Stimulated activated naive CD4-positive, alpha-beta T cell (primary cell): ENCODE measurements at regions not wholly inside any gene's neighbourhood (a gene's known extent, or its start where the extent isn't known, plus 50 kb on each side); places are given as distances from the start of the nearest gene placed in this dataset.
"Not testable (repeated sequence)": the region's sequence is repeated elsewhere in the genome, so short reads cannot be mapped to it uniquely, and the experiment has no call there.

ENCODE experiments used
- DNase-seq, 6 experiments: peaks; one replicate each; lab custom pipeline; 2025; lab: John Stamatoyannopoulos, UW

GRCh38 chr1:149360351-149360750, 114.5 kb upstream of the NBPF19 start:
- not testable (repeated sequence) for DNase-seq

GRCh38 chr1:149361310-149361709, 113.5 kb upstream of the NBPF19 start:
- DNase-seq = not testable (repeated sequence)

GRCh38 chr1:149364188-149364981, 110.5 kb upstream of the NBPF19 start:
- DNase-seq = not testable (repeated sequence)

- DNase-seq = not testable (repeated sequence)
These were observed 108.4 kb upstream of the NBPF19 start for GRCh38 chr1:149366402-149366801.

GRCh38 chr1:149367472-149368044, 107.3 kb upstream of the NBPF19 start:
- DNase-seq = not testable (repeated sequence)

GRCh38 chr1:149368337-149368736, 106.5 kb upstream of the NBPF19 start:
- not testable (repeated sequence) for DNase-seq

GRCh38 chr1:149369081-149369480, 105.8 kb upstream of the NBPF19 start:
- DNase-seq = not testable (repeated sequence)

- not testable (repeated sequence) for DNase-seq
These were observed 102.9 kb upstream of the NBPF19 start for GRCh38 chr1:149371955-149372354.

- DNase-seq = not testable (repeated sequence)
These were observed 96.4 kb upstream of the NBPF19 start for GRCh38 chr1:149378462-149378861.

GRCh38 chr1:149390173-149390926, 84.5 kb upstream of the NBPF19 start:
- DNase-seq = peak; percentile 35 to 91 (median 76)

- DNase-seq = not testable (repeated sequence)
These were observed 83.9 kb upstream of the NBPF19 start for GRCh38 chr1:149390931-149391330.

GRCh38 chr1:149395802-149396201, 79.0 kb upstream of the NBPF19 start:
- DNase-seq = not testable (repeated sequence)

- DNase-seq = not testable (repeated sequence)
These were observed 76.3 kb upstream of the NBPF19 start for GRCh38 chr1:149398527-149398926.

GRCh38 chr1:149408404-149408803, 66.4 kb upstream of the NBPF19 start:
- DNase-seq = not testable (repeated sequence)

GRCh38 chr1:149415373-149415772, 59.5 kb upstream of the NBPF19 start:
- not testable (repeated sequence) for DNase-seq

- DNase-seq = not testable (repeated sequence)
These were observed 56.1 kb upstream of the NBPF19 start for GRCh38 chr1:149418782-149419181.

- DNase-seq = not testable (repeated sequence)
These were observed 51.7 kb upstream of the NBPF19 start for GRCh38 chr1:149423122-149423521.
